BJ (cell line): ENCODE measurements at regions not wholly inside any gene's neighbourhood (a gene's known extent, or its start where the extent isn't known, plus 50 kb on each side); places are given as distances from the start of the nearest gene placed in this dataset.

Experiments used
- CTCF ChIA-PET: fragments of 350-600 bp; formaldehyde crosslinking; extraction: SDS; loops from one replicate; lab custom pipeline; 2021; ENCODE audit warnings: antibody characterized with exemption, inconsistent platforms; lab: Yijun Ruan, JAX
- POLR2A ChIA-PET: fragments of 300-600 bp; sonication (Branson Sonifier 250); formaldehyde crosslinking; extraction: SDS; loops from one replicate; lab custom pipeline; 2021; ENCODE audit warnings: antibody characterized with exemption; lab: Charles Lee
- DNase-seq: peaks from one replicate; pipeline ENCODE4 v3.0.0-alpha.2; 2011; ENCODE audit warnings: low read depth
- H3K27me3 ChIP-seq: 2 replicates; pipeline ENCODE4 v1.6.0; 2011; ENCODE audit warnings: low read length; ENCODE audit not compliant: control insufficient read depth, insufficient read depth
- H3K36me3 ChIP-seq: 2 replicates; pipeline ENCODE4 v1.5.1; 2011; ENCODE audit warnings: low read length; ENCODE audit not compliant: control insufficient read depth, insufficient read depth
- H3K4me3 ChIP-seq: 2 replicates; pipeline ENCODE4 v1.5.1; 2011; ENCODE audit warnings: low read depth, mild to moderate bottlenecking, control low read depth, low read length
- CTCF ChIP-seq: IDR thresholded peaks from 2 replicates; pipeline ENCODE4 v1.5.1; 2011; ENCODE audit warnings: low read depth, mild to moderate bottlenecking, control low read depth, inconsistent platforms, low read length, moderate library complexity; ENCODE audit not compliant: insufficient read depth

- CTCF ChIA-PET: interaction anchor here (0.6 kb wide), 1 partner anchor 109 kb away, joined by 3 read pairs; no protein-coding TSS in a partner anchor
- H3K36me3 ChIP-seq: no peaks in the 10 kb centered on the region
- H3K4me3 ChIP-seq: no peak overlapping the region
- H3K27me3 ChIP-seq: no peaks in the 10 kb centered on the region
- no peak for DNase-seq
- POLR2A ChIA-PET: no interaction called here
- TF ChIP-seq CTCF: no peak
Observed at GRCh38 chr9:86503314-86503713, 149.1 kb upstream of the TUT7 start.

GRCh38 chr9:86500667-86501435 is 146.6 kb upstream of the TUT7 start:
- no peak for TF ChIP-seq CTCF
- POLR2A ChIA-PET: interaction anchor here (1.0 kb wide), 1 partner anchor 443 kb away, joined by 3 read pairs; no protein-coding TSS in a partner anchor
- DNase-seq: peak; percentile 92
- no peaks in the 10 kb centered on the region for H3K36me3 ChIP-seq
- H3K4me3 ChIP-seq: no peak overlapping the region
- CTCF ChIA-PET: interaction anchor here (1.3 to 1.4 kb wide), 2 partner anchors 47 to 48 kb away, joined by 3 to 5 read pairs; no protein-coding TSS in a partner anchor
- no peaks in the 10 kb centered on the region for H3K27me3 ChIP-seq

- Histone ChIP-seq H3K4me3 (no peak overlapping the region), H3K27me3 (no peaks in the 10 kb centered on the region), H3K36me3 (no peaks in the 10 kb centered on the region)
- ChIA-PET POLR2A (no interaction called here), CTCF (interaction anchor here (0.6 kb wide), 3 partner anchors 10 to 296 kb away, joined by 3 to 5 read pairs (median 4); no protein-coding TSS in a partner anchor)
- no peak for DNase-seq
- no peak for TF ChIP-seq CTCF
Observed at GRCh38 chr9:86500031-86500430, 145.8 kb upstream of the TUT7 start.

- no peaks in the 10 kb centered on the region for H3K36me3 ChIP-seq
- POLR2A ChIA-PET: interaction anchor here (0.7 kb wide), 1 partner anchor 447 kb away, joined by 3 read pairs; no protein-coding TSS in a partner anchor
- CTCF ChIA-PET: no interaction called here
- no peak overlapping the region for H3K4me3 ChIP-seq
- no peak for TF ChIP-seq CTCF
- H3K27me3 ChIP-seq: no peaks in the 10 kb centered on the region
- DNase-seq: no peak
Observed at GRCh38 chr9:86494644-86495111, 140.5 kb upstream of the TUT7 start.

- Histone ChIP-seq H3K4me3 (no peak overlapping the region), H3K36me3 (no peaks in the 10 kb centered on the region), H3K27me3 (no peaks in the 10 kb centered on the region)
- no peak for DNase-seq
- ChIA-PET CTCF (interaction anchor here (0.9 to 1.2 kb wide), 3 partner anchors 304 to 460 kb away, joined by 3 read pairs; partner anchors contain the start of gene GAS1), POLR2A (no interaction called here)
- no peak for TF ChIP-seq CTCF
Observed at GRCh38 chr9:86491468-86492266, 137.5 kb upstream of the TUT7 start.
